ENCODE measurements at regions not wholly inside any gene's neighbourhood (a gene's known extent, or its start where the extent isn't known, plus 50 kb on each side); places are given as distances from the start of the nearest gene placed in this dataset.

- RAD21 ChIA-PET (ENCODE audit: low non-redundant PET in 1 of 2, low total read pairs in 2 of 2, uncharacterized antibody in 2 of 2, unreplicated experiment in 2 of 2): no interaction called here
- intact Hi-C loops (cut with micrococcal nuclease): no loop called here
These were observed 713.1 kb downstream of the DCDC2C start for GRCh38 chr2:4416431-4416830.

More at GRCh38 chr2:4416431-4416830, 713.1 kb downstream of the DCDC2C start:
- no peaks in the 10 kb centered on the region for H3K79me2 ChIP-seq (ENCODE audit: insufficient read depth, low read length)
- H3K9me2 ChIP-seq (ENCODE audit: insufficient read depth): no peaks in the 10 kb centered on the region
- peaks cover 4 to 13% of the 10 kb centered on the region in 2 experiments; a peak in 2 of 4 replicates for H3K9me3 ChIP-seq (ENCODE audit: control insufficient read depth in 1 of 2, insufficient read depth in 1 of 2, low read depth in 1 of 2, low read length in 2 of 2)
- ATAC-seq (no peak), DNase-seq (ENCODE audit: low read depth, low spot score) (no peak)
- no peak overlapping the region for H3K4me3 ChIP-seq (replicated peaks in 1 of 2; ENCODE audit: low read depth in 1 of 2, low read length in 2 of 2)
- no peak overlapping the region for H3K9ac ChIP-seq (ENCODE audit: low read length)
- H4K20me1 ChIP-seq (ENCODE audit: insufficient read depth): no peaks in the 10 kb centered on the region
- H3K4me2 ChIP-seq (ENCODE audit: low read length): no peak overlapping the region
- TF ChIP-seq CEBPB (IDR thresholded peaks at IDR 0.05; ENCODE audit: low read depth) (no peak), EGR1 (IDR thresholded peaks at IDR 0.05; ENCODE audit: low read depth) (no peak), TCF7L2 (IDR thresholded peaks at IDR 0.05; ENCODE audit: borderline replicate concordance, extremely low read depth, insufficient read depth, insufficient read length) (no peak), CBX3 (IDR thresholded peaks at IDR 0.05; ENCODE audit: low read depth) (no peak), SP1 (IDR thresholded peaks at IDR 0.05; ENCODE audit: low read depth) (no peak), SRF (IDR thresholded peaks at IDR 0.05; ENCODE audit: low read depth) (no peak), CTCF (IDR thresholded peaks at IDR 0.05 in 2 of 3, conservative IDR thresholded peaks at IDR 0.05 in 1 of 3; ENCODE audit: borderline replicate concordance in 1 of 3, insufficient read depth in 1 of 3, low read depth in 2 of 3, low read length in 2 of 3) (no peak), POLR2AphosphoS5 (IDR thresholded peaks at IDR 0.05; ENCODE audit: low read depth, low read length) (no peak), SIN3A (IDR thresholded peaks at IDR 0.05; ENCODE audit: low read depth) (no peak)
- TF ChIP-seq, protein P1, sequence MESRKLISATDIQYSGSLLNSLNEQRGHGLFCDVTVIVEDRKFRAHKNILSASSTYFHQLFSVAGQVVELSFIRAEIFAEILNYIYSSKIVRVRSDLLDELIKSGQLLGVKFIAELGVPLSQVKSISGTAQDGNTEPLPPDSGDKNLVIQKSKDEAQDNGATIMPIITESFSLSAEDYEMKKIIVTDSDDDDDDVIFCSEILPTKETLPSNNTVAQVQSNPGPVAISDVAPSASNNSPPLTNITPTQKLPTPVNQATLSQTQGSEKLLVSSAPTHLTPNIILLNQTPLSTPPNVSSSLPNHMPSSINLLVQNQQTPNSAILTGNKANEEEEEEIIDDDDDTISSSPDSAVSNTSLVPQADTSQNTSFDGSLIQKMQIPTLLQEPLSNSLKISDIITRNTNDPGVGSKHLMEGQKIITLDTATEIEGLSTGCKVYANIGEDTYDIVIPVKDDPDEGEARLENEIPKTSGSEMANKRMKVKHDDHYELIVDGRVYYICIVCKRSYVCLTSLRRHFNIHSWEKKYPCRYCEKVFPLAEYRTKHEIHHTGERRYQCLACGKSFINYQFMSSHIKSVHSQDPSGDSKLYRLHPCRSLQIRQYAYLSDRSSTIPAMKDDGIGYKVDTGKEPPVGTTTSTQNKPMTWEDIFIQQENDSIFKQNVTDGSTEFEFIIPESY (IDR thresholded peaks at IDR 0.05; ENCODE audit: extremely low read depth, insufficient replicate concordance, low read length): no peak
- TF ChIP-seq, protein P2, sequence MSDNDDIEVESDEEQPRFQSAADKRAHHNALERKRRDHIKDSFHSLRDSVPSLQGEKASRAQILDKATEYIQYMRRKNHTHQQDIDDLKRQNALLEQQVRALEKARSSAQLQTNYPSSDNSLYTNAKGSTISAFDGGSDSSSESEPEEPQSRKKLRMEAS (IDR thresholded peaks at IDR 0.05): no peak
- no peaks in the 10 kb centered on the region for H3K27me3 ChIP-seq (ENCODE audit: insufficient read depth, low read length)
- CTCF ChIA-PET: no interaction called here
- no peaks in the 10 kb centered on the region for H3K36me3 ChIP-seq (ENCODE audit: control insufficient read depth in 1 of 2, insufficient read depth in 2 of 2, low read length in 2 of 2)
- no peaks in the 10 kb centered on the region for H3K4me1 ChIP-seq (ENCODE audit: control insufficient read depth in 1 of 2, insufficient read depth in 2 of 2, low read length in 2 of 2)
- H3K27ac ChIP-seq (ENCODE audit: low read depth, low read length): no peak overlapping the region
- H2AFZ ChIP-seq (ENCODE audit: low read depth, low read length, poor library complexity, severe bottlenecking): no peak overlapping the region
- POLR2A ChIA-PET: no interaction called here
- no TSS peak for BruUV-seq (replicated peaks)
